BE2C (cell line): ENCODE measurements at regions not wholly inside any gene's neighbourhood (a gene's known extent, or its start where the extent isn't known, plus 50 kb on each side); places are given as distances from the start of the nearest gene placed in this dataset.

Source experiments
- DNase-seq: peaks from one replicate; pipeline ENCODE4 v3.0.0-alpha.2; 2020
- H3K27me3 ChIP-seq: fragments of 250-450 bp; sonication (Bioruptor Pico); 2 replicates; pipeline ENCODE4 v1.5.1; 2020; ENCODE audit warnings: mild to moderate bottlenecking
- H3K36me3 ChIP-seq: fragments of 250-450 bp; sonication (Bioruptor Pico); 2 replicates; pipeline ENCODE4 v1.5.1; 2020; ENCODE audit warnings: mild to moderate bottlenecking
- H3K4me1 ChIP-seq: fragments of 250-450 bp; sonication (Bioruptor Pico); 2 replicates; pipeline ENCODE4 v1.5.1; 2020
- H3K4me3 ChIP-seq: 2 replicates; pipeline ENCODE4 v1.5.1; 2011; ENCODE audit warnings: low read depth, low read length
- H3K9me3 ChIP-seq: fragments of 250-450 bp; sonication (Bioruptor Pico); 2 replicates; pipeline ENCODE4 v1.5.1; 2020
- TF ChIP-seq, protein P1 (sequence below): IDR thresholded peaks from 2 replicates; pipeline ENCODE4 v1.5.1; 2012; ENCODE audit warnings: mild to moderate bottlenecking, low read depth, low read length

DNA sequence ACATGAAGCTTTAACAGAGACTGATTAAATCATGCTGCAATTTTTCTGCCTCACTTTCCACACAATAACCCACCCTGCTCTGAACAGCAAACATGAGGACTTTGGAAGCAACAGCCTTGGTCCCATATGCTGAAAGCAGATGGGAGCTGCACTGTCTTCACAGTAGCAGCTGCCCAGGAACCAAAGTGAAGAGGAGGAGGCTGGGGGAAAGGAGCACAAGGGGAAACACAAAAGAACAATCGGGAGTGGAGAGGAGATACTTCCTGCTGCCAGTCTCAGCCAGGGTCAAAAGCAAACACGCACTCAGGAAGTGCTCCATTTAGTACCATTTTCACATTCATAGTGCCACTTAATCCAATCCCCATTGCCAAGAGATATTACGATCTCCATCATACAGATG is 183.3 kb upstream of the PUM3 start:
- Histone ChIP-seq H3K36me3 (no peaks in the 10 kb centered on the region), H3K4me1 (no peaks in the 10 kb centered on the region), H3K27me3 (no peaks in the 10 kb centered on the region), H3K4me3 (no peak overlapping the region), H3K9me3 (no peaks in the 10 kb centered on the region)
- no peak for DNase-seq
- TF ChIP-seq, protein P1, sequence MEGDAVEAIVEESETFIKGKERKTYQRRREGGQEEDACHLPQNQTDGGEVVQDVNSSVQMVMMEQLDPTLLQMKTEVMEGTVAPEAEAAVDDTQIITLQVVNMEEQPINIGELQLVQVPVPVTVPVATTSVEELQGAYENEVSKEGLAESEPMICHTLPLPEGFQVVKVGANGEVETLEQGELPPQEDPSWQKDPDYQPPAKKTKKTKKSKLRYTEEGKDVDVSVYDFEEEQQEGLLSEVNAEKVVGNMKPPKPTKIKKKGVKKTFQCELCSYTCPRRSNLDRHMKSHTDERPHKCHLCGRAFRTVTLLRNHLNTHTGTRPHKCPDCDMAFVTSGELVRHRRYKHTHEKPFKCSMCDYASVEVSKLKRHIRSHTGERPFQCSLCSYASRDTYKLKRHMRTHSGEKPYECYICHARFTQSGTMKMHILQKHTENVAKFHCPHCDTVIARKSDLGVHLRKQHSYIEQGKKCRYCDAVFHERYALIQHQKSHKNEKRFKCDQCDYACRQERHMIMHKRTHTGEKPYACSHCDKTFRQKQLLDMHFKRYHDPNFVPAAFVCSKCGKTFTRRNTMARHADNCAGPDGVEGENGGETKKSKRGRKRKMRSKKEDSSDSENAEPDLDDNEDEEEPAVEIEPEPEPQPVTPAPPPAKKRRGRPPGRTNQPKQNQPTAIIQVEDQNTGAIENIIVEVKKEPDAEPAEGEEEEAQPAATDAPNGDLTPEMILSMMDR = no peak

DNA sequence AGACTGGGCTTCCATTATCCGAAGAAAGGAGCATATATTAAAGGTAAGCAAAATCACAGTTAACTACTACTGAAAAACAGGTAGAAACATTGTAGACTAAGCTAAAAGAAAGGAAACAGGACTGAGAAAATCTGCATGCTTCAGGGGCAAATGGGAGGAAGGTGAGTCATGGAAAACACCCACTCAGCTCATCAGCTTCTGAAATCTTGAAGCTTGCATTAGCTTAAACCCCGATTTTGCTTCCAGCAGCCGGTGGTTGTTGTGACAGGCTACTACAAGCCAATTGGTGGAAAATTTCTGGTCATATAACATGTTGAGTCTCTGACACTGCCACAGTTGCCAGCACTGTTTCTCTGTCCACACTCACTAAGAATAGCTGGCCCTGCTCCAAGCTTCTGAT is 179.6 kb upstream of the PUM3 start:
- H3K4me1 ChIP-seq = no peaks in the 10 kb centered on the region
- H3K36me3 ChIP-seq = no peaks in the 10 kb centered on the region
- DNase-seq = no peak
- TF ChIP-seq, protein P1 = no peak
- no peaks in the 10 kb centered on the region for H3K27me3 ChIP-seq
- no peak overlapping the region for H3K4me3 ChIP-seq
- H3K9me3 ChIP-seq = no peaks in the 10 kb centered on the region

DNA sequence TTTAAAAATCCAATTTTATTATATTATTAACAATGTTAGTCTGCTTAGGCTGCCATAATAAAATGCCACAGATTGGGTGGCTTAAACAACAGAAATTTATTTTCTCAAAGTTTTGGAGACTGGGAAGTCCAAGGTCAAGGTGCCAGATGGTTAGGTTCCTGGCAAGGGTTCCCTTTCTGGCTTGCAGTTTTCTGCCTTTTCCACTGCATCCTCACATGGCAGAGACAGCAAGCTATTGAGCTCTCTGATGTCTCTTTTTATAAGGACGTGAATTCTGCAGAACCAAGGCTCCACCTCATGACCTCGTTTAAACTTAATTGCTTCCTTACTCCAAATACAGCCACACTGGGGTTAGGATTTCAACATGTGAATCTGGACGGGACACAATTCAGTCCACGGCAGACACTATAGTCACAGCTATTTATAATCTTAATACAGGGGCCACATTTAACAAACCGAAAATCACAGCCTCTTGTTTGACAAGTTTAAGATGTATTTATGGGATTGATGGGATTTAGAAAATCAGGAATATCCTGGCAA is 174.9 kb upstream of the PUM3 start:
- no peak for DNase-seq
- no peaks in the 10 kb centered on the region for H3K27me3 ChIP-seq
- H3K4me3 ChIP-seq = no peak overlapping the region
- H3K36me3 ChIP-seq = no peaks in the 10 kb centered on the region
- no peaks in the 10 kb centered on the region for H3K4me1 ChIP-seq
- no peaks in the 10 kb centered on the region for H3K9me3 ChIP-seq
- TF ChIP-seq, protein P1 = no peak

DNA sequence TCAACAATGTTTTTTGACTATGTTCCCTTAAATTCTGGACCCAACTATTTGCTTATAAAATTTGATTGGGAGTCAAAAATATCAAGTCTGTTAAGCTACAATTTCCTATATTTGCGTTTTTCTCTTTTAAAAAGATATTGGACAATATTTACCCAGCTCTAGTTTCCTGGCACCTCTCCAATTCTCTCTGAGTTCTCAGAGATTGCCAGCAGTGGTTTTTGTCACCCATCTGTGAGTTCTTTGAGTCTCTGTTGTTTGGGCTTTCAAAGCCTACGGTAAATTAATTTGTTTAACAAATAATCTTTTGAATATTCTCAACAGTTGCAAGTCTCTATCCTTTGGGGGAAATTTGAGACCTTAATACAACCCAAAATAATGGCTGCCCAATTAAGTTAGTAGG is 174.2 kb upstream of the PUM3 start:
- TF ChIP-seq, protein P1 = no peak
- Histone ChIP-seq H3K27me3 (no peaks in the 10 kb centered on the region), H3K4me3 (no peak overlapping the region), H3K9me3 (no peaks in the 10 kb centered on the region), H3K4me1 (no peaks in the 10 kb centered on the region), H3K36me3 (no peaks in the 10 kb centered on the region)
- DNase-seq = no peak

DNA sequence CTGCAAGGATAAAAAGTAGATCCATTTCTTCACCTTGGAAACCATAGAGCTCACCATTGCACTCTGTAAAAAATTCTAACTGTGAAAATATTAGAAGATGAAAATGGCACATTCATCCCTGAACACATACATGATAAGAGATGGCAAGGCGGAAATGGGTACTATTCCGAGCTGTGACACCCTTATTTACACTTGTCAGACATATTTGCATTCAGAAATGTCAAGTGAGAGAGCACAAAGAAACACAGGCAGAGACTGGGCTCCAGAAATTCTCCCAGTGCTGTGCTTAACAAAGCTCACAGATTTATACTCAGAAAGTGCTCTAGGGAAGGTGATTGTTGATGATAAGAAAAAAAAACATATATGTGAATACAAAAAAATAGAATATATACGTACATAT is 170.3 kb upstream of the PUM3 start:
- no peak for DNase-seq
- no peaks in the 10 kb centered on the region for H3K9me3 ChIP-seq
- no peaks in the 10 kb centered on the region for H3K27me3 ChIP-seq
- H3K36me3 ChIP-seq = no peaks in the 10 kb centered on the region
- no peaks in the 10 kb centered on the region for H3K4me1 ChIP-seq
- TF ChIP-seq, protein P1 = no peak
- H3K4me3 ChIP-seq = no peak overlapping the region

DNA sequence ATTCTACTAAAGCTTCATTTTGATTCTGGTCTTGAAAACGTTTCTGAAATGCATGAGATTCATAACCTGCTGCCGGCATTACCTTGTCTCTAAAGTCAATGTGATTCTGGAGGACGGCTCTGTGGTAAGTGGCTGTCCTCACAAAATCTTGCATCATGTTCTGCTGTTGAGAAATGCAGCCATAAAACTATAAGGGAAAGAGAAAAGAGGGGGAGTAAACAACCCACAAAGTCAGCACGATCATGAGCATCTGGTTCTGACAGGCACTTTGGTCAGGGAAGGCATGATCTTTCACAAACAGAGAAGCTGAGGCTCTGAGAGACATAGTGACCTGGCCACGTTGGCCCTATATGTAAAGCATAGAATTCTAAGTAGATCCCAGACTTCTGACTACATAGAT is 168.9 kb upstream of the PUM3 start:
- no peaks in the 10 kb centered on the region for H3K4me1 ChIP-seq

More for the DNA sequence above, 168.9 kb upstream of the PUM3 start:
- TF ChIP-seq, protein P1 = no peak
- H3K36me3 ChIP-seq = no peaks in the 10 kb centered on the region
- no peak overlapping the region for H3K4me3 ChIP-seq
- no peaks in the 10 kb centered on the region; the same call in 1 of the 2 replicates for H3K27me3 ChIP-seq
- DNase-seq = no peak
- H3K9me3 ChIP-seq = no peaks in the 10 kb centered on the region
